ENCODE measurements at regions not wholly inside any gene's neighbourhood (a gene's known extent, or its start where the extent isn't known, plus 50 kb on each side); places are given as distances from the start of the nearest gene placed in this dataset.

DNA sequence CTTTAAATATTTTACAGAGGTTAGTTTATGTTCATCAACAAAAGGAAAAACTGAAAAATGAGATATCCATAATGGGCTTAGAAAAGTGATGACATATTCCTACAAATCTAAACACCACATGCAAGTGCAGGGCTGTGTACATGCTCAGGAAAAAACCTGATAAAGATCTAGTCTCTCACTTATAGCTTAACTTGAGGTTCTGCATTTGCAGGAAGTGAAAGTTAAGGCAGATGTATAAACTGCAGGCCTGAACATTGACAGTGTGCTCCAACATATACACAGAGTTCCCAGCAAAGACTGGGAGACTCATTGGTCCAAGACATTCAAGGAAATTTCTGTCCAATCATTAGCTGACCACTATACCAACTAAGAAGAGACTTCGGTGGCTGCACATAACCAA, 63.8 kb upstream of the RET start:
- DNase-seq: no peak

DNA sequence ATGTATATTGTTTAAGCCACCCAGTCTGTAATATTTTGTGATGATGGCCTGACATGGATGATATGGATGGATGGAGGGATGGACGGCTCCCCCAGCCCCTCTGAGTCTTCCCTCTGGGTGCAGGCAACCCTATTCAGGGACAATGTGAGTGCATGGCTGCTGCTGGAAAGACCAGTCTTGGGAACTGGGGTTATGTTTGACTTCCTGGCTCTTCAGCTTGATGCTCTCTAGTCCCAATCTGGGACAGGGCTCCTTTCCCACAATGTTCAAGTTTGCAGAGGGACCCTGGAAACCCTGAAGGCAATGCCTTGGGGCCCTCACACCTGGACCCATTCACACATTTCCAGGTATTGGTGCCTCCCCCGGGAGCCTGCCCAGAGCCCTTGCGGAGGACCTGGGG, 52.3 kb upstream of the RET start:
- no peak for DNase-seq

DNA sequence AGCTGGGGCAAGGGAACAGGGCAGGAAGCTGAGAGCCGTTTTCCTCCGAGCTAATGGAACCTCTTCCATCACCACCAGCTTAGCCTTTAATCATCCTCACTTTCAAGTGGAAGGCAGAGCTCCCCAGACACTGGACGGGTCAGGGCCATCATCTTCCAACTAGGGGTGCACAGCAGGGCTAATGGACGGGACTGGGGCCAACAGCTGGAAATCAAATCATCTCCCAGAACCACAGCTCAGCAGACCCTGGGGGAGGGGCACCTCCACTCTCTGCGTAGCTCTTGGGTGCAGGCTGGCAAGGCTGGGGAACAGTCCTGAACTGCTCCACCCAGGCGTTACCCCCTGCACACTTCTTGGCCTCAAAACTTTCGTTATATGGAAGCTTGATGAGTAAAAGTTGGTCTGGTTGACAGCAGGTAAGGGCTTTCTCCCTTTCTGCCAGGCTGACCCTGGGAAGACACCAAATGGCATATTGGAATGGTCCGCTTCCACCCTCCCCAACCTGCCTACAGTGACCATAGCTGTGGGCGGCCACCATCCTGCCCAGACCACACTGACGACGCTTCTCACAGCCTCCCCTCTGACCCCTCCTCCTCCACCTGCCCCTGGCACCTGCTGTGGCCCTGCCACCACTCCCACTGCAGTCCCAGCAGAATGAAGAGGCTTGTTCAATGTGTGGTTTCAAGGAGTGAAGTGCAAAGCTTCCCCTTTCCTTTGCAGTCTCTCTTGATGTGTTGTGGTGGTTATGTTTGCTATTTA, 51.7 kb upstream of the RET start:
- DNase-seq: no peak

DNA sequence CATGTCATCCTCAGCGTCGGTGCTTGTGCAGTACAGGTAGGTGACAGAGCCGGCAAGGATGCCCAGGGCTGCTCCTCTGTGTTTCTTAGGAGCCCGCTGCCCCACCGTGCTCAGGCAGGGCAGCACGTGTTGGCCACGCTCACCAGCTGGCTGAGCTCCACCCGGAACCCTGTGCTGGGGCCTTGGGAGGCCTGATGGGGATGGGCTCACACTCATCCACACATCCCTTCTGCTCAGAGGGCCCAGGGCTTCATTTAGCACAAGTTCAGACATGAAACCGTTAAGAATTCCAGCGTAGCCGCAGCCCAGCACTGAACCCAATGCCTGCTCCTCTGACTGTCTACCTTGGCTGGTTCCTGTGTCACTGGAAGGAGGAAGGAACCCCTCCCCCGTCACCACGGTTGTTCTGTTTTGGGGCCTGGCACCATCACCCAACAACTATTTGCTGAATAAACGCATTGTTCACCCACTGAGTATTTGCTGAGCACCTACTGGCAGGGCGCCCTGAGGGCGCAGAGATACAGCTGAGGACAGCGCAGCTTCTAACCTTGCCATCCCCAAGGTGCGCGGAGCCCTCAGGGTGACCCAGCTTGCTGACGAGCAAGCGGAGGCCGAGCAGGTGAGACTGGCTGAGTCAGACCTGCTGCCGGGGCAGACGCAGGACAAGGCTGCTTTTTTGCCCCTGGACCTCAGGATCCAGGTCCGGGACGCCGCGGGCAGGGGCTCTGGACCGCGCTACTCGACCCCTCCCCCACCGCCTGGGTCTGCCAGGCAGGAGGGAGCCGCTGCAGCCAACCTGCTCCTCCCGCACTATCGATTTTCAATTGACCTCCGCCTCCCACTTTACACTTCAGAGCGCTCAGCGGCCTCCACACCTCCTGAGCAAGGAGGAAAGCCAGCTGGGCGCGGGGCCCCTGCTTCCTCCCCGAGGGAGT, 50.6 kb upstream of the RET start:
- no peak for DNase-seq
